Stomach (tissue), 8 donors: ENCODE measurements at regions not wholly inside any gene's neighbourhood (a gene's known extent, or its start where the extent isn't known, plus 50 kb on each side); places are given as distances from the start of the nearest gene placed in this dataset.

ENCODE experiments used
- DNase-seq, 2 donors: peaks; one replicate each; pipeline versions ENCODE4 v3.0.0 to v3.0.0-alpha.2; 2013 to 2019
- H3K27ac ChIP-seq, 5 donors: fragments of 200-600 bp in 4 of 5; sonication (generic) in 4 of 5; one replicate each; pipeline ENCODE4 v1.5.1; 2013 to 2019; ENCODE audit warnings: mild to moderate bottlenecking in 1 of 5, moderate library complexity in 1 of 5
- H3K27me3 ChIP-seq, 3 donors: fragments of 200-600 bp; sonication (generic); one replicate each; pipeline ENCODE4 v1.5.1; 2017 to 2019; ENCODE audit warnings: mixed run types in 1 of 3
- H3K36me3 ChIP-seq, 4 donors: fragments of 200-600 bp; sonication (generic); 1 replicate in 3 of 4; 2 replicates in 1 of 4; pipeline ENCODE4 v1.5.1; 2016 to 2019
- H3K4me1 ChIP-seq, 4 donors: fragments of 200-600 bp; sonication (generic); one replicate each; pipeline ENCODE4 v1.5.1; 2016 to 2019
- H3K4me3 ChIP-seq, 4 donors: fragments of 200-600 bp; sonication (generic) in 3 of 4; one replicate each; pipeline ENCODE4 v1.5.1; 2016 to 2019; ENCODE audit warnings: mild to moderate bottlenecking in 1 of 4
- H3K9me3 ChIP-seq, 4 donors: fragments of 200-600 bp; sonication (generic); one replicate each; pipeline ENCODE4 v1.5.1; 2016 to 2019
- EP300 ChIP-seq: sonication (generic); formaldehyde crosslinking; IDR thresholded peaks from one replicate; pipeline ENCODE4 v1.6.1; 2017; ENCODE audit warnings: antibody characterized with exemption
- POLR2A ChIP-seq, 4 donors: fragments of 450-650 bp; IDR thresholded peaks; one replicate each; pipeline ENCODE4 v1.6.1; 2016; ENCODE audit warnings: antibody characterized with exemption in 4 of 4, control low read depth in 2 of 4, mild to moderate bottlenecking in 1 of 4, moderate library complexity in 1 of 4
- POLR2AphosphoS5 ChIP-seq, 3 donors: sonication (generic); formaldehyde crosslinking; IDR thresholded peaks; one replicate each; pipeline ENCODE4 v1.6.1; 2016; ENCODE audit warnings: antibody characterized with exemption in 3 of 3
- WGBS, 5 donors: extraction: QIAGEN DNeasy Blood & Tissue Kit in 3 of 5; methylation state at CpG; one replicate each; pipeline versions ENCODE4 v1.1.5 to v1.1.7; 2013 to 2018; 5-methylcytosine and 5-hydroxymethylcytosine counted together
- intact Hi-C: fragments of 100-400 bp; cut with DNase I; formaldehyde crosslinking; loops from one replicate; pipeline ENCODE4 v1.15.1; 2023; ENCODE audit warnings: low total_unique reads
- TF ChIP-seq, protein P1 (sequence below), 7 experiments: fragments of 450-650 bp in 4 of 7; fragments of 200-600 bp in 3 of 7; sonication (generic) in 3 of 7; IDR thresholded peaks; one replicate each; pipeline ENCODE4 v1.5.1; 2016 to 2019; ENCODE audit warnings: antibody characterized with exemption in 7 of 7, control low read depth in 2 of 7, mild to moderate bottlenecking in 1 of 7
- donor health status: healthy with polysubstance abuse.
- donor health status: Bipolar disorder and iron deficiency.
- donor health status: healthy.

DNA sequence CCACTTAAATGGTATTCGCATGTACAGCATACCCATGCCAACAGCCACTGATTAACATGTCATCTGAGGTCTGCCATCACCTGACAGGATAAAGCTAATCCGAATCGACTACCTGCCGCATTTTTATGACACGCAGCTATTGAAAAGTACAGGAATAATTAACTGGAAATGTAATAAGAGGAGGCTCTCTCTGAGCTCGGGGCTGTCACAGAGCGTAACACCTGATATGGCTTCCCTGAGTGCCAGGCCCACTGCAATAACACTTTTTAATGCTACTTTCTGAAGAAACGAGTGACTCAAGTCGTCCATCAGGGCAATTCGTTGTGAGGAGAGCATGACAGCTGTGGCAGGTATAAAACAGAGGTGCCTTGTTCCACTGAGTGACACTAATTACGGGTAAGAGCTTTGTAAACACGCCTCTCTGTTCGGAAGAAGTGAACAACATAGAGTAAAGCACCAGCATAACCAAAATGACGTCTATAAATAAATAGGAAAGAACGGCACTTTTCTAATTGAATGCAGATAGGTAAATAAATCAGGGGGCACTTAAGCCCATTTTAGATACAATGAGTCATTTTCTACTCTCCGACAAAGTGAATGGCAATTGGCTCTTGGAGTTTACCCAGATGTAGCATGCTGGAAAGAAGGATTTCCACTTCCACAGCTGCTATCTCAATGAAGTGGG is 56.5 kb upstream of the CREB5 start:
- Histone ChIP-seq H3K4me3 (no peak overlapping the region), H3K27ac (no peak overlapping the region), H3K36me3 (no peaks in the 10 kb centered on the region), H3K9me3 (no peaks in the 10 kb centered on the region), H3K27me3 (peaks cover 0 to 15% (median 0%) of the 10 kb centered on the region in 3 donors), H3K4me1 (no peaks in the 10 kb centered on the region)
- DNase-seq = peak in 1 of 2 donors; percentile 28
- no peak for TF ChIP-seq POLR2A (IDR thresholded peaks at IDR 0.05)
- TF ChIP-seq POLR2AphosphoS5 (IDR thresholded peaks at IDR 0.05) = no peak
- TF ChIP-seq, protein P1, sequence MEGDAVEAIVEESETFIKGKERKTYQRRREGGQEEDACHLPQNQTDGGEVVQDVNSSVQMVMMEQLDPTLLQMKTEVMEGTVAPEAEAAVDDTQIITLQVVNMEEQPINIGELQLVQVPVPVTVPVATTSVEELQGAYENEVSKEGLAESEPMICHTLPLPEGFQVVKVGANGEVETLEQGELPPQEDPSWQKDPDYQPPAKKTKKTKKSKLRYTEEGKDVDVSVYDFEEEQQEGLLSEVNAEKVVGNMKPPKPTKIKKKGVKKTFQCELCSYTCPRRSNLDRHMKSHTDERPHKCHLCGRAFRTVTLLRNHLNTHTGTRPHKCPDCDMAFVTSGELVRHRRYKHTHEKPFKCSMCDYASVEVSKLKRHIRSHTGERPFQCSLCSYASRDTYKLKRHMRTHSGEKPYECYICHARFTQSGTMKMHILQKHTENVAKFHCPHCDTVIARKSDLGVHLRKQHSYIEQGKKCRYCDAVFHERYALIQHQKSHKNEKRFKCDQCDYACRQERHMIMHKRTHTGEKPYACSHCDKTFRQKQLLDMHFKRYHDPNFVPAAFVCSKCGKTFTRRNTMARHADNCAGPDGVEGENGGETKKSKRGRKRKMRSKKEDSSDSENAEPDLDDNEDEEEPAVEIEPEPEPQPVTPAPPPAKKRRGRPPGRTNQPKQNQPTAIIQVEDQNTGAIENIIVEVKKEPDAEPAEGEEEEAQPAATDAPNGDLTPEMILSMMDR (IDR thresholded peaks at IDR 0.05) = no peak
- no peak for TF ChIP-seq EP300
- 63 to 77% (median 68%) methylated on average over 16 of the region's 16 CpGs for WGBS, 5 donors
- intact Hi-C loops = no loop called here

DNA sequence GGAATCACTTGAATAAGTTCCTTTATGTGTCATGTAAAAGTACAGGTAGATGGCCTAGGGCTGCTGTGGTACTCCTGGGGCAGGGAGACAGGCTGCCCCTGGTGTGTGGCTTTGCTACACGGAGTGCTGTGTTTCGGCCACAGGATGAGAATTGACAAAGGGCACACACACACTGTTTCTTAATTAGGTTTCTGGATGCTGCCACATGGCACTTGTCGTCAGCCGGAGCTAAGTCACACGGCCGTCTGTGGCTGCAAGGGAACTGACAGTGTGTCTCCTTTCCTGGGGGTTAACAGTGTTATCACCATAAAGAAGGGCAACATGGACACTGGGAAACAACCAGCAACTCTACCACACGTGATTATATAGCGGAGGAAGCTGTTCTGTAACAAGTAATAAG is 55.7 kb upstream of the CREB5 start:
- Histone ChIP-seq H3K4me3 (no peak overlapping the region), H3K4me1 (no peaks in the 10 kb centered on the region), H3K27me3 (peaks cover 0 to 15% (median 0%) of the 10 kb centered on the region in 3 donors), H3K36me3 (no peaks in the 10 kb centered on the region), H3K9me3 (no peaks in the 10 kb centered on the region), H3K27ac (no peak overlapping the region)
- intact Hi-C loops = no loop called here
- 69 to 77% (median 74%) methylated on average over 8 of the region's 8 CpGs for WGBS, 5 donors
- no peak for DNase-seq
- TF ChIP-seq POLR2AphosphoS5 (IDR thresholded peaks at IDR 0.05) = no peak
- TF ChIP-seq POLR2A (IDR thresholded peaks at IDR 0.05) = no peak
- TF ChIP-seq, protein P1 (IDR thresholded peaks at IDR 0.05) = no peak
- no peak for TF ChIP-seq EP300

DNA sequence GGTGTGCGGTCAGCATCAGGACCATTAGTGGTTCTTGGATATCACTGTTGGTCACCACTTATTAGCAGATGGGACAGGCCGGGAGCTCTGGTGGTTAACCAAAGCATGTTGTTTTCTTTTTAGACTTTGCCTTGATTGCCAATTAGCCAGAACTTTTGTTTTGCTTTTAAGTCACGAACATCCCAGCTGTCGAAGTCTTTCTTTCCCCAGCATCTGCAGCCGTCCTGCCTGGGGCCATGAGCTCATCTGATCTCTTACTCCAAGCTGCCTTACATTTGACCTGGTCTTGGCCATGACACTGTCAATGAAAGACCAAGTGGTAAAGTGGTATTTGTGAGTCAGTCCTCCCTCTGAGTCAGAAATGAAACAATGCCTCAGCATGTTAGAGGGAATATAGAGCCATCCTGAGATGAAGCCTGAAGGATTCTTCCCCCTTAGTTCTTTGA is 53.9 kb upstream of the CREB5 start:
- H3K27ac ChIP-seq = no peak overlapping the region
- H3K36me3 ChIP-seq = no peaks in the 10 kb centered on the region
- no peak for DNase-seq
- no peak for TF ChIP-seq POLR2AphosphoS5 (IDR thresholded peaks at IDR 0.05)
- TF ChIP-seq EP300 = no peak
- TF ChIP-seq, protein P1 (IDR thresholded peaks at IDR 0.05) = no peak
- no peak for TF ChIP-seq POLR2A (IDR thresholded peaks at IDR 0.05)
- no peaks in the 10 kb centered on the region for H3K9me3 ChIP-seq
- peaks cover 0 to 7% (median 0%) of the 10 kb centered on the region in 3 donors for H3K27me3 ChIP-seq
- intact Hi-C loops = no loop called here
- no peaks in the 10 kb centered on the region for H3K4me1 ChIP-seq
- WGBS, 5 donors = 68 to 88% (median 79%) methylated on average over 5 of the region's 5 CpGs
- H3K4me3 ChIP-seq = no peak overlapping the region

DNA sequence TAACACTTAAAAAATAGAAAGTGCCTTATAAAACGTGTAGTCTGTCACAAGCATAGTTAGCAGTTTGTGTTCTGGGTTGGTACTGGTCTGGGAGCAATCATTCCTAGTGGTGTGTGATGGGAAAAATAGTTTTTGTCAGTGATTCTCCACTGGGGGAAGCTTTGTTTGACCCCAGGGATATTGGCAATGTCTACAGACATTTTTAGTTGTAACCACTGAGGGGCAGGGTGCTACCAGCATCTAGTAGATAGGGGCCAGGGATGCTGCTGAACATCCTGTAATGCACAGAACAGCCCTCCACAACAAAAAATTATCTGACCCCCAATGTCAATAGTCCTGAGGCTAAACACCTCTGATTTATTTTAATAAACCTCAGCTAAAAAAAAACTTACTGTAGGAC is 51.6 kb upstream of the CREB5 start:
- no peak for DNase-seq
- no peaks in the 10 kb centered on the region for H3K4me1 ChIP-seq
- peaks cover 0 to 7% (median 0%) of the 10 kb centered on the region in 3 donors for H3K27me3 ChIP-seq
- peaks cover 0 to 7% (median 0%) of the 10 kb centered on the region in 4 donors for H3K9me3 ChIP-seq
- H3K4me3 ChIP-seq = no peak overlapping the region
- no peak overlapping the region for H3K27ac ChIP-seq
- TF ChIP-seq POLR2A (IDR thresholded peaks at IDR 0.05) (no peak), POLR2AphosphoS5 (IDR thresholded peaks at IDR 0.05) (no peak), EP300 (no peak)
- TF ChIP-seq, protein P1 (IDR thresholded peaks at IDR 0.05) = no peak
- intact Hi-C loops = no loop called here
- H3K36me3 ChIP-seq = no peaks in the 10 kb centered on the region
- WGBS, 5 donors = 65 to 72% (median 71%) methylated on average over 1 of the region's 1 CpG
